Right atrium auricular region (tissue), 2 donors: ENCODE measurements at regions not wholly inside any gene's neighbourhood (a gene's known extent, or its start where the extent isn't known, plus 50 kb on each side); places are given as distances from the start of the nearest gene placed in this dataset.

Source experiments
- DNase-seq: peaks from one replicate; pipeline ENCODE4 v3.0.0-alpha.2; 2019; ENCODE audit warnings: low spot score
- H3K27ac ChIP-seq, 2 donors: fragments of 200-600 bp; sonication (generic); 1 replicate in 1 of 2; 2 replicates in 1 of 2; pipeline ENCODE4 v1.5.1; 2016 to 2019
- H3K27me3 ChIP-seq, 2 donors: fragments of 200-600 bp; sonication (generic); one replicate each; pipeline versions ENCODE4 v1.5.1 to v1.6.0; 2017 to 2019
- H3K36me3 ChIP-seq: fragments of 200-600 bp; sonication (generic); one replicate; pipeline ENCODE4 v1.5.1; 2016
- H3K4me1 ChIP-seq, 2 donors: fragments of 200-600 bp; sonication (generic); one replicate each; pipeline versions ENCODE4 v1.5.1 to v1.6.0; 2017 to 2019
- H3K4me3 ChIP-seq, 2 donors: fragments of 200-600 bp; sonication (generic); 1 replicate in 1 of 2; 2 replicates in 1 of 2; pipeline ENCODE4 v1.5.1; 2017 to 2019; ENCODE audit warnings: mild to moderate bottlenecking in 1 of 2, moderate library complexity in 1 of 2
- H3K9me3 ChIP-seq, 2 donors: fragments of 200-600 bp; sonication (generic); one replicate each; pipeline ENCODE4 v1.5.1; 2019
- TF ChIP-seq, protein P1 (sequence below), 2 donors: fragments of 200-600 bp; sonication (generic); IDR thresholded peaks; one replicate each; pipeline ENCODE4 v1.5.1; 2019; ENCODE audit warnings: antibody characterized with exemption in 2 of 2

GRCh38 chr9:90999425-91000397, 198.1 kb downstream of the SYK start:
- Histone ChIP-seq H3K36me3 (no peaks in the 10 kb centered on the region), H3K27ac (no peak overlapping the region), H3K9me3 (no peaks in the 10 kb centered on the region), H3K27me3 (no peaks in the 10 kb centered on the region), H3K4me1 (no peaks in the 10 kb centered on the region), H3K4me3 (no peak overlapping the region)
- TF ChIP-seq, protein P1, sequence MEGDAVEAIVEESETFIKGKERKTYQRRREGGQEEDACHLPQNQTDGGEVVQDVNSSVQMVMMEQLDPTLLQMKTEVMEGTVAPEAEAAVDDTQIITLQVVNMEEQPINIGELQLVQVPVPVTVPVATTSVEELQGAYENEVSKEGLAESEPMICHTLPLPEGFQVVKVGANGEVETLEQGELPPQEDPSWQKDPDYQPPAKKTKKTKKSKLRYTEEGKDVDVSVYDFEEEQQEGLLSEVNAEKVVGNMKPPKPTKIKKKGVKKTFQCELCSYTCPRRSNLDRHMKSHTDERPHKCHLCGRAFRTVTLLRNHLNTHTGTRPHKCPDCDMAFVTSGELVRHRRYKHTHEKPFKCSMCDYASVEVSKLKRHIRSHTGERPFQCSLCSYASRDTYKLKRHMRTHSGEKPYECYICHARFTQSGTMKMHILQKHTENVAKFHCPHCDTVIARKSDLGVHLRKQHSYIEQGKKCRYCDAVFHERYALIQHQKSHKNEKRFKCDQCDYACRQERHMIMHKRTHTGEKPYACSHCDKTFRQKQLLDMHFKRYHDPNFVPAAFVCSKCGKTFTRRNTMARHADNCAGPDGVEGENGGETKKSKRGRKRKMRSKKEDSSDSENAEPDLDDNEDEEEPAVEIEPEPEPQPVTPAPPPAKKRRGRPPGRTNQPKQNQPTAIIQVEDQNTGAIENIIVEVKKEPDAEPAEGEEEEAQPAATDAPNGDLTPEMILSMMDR (IDR thresholded peaks at IDR 0.05) = no peak
- DNase-seq = no peak

DNA sequence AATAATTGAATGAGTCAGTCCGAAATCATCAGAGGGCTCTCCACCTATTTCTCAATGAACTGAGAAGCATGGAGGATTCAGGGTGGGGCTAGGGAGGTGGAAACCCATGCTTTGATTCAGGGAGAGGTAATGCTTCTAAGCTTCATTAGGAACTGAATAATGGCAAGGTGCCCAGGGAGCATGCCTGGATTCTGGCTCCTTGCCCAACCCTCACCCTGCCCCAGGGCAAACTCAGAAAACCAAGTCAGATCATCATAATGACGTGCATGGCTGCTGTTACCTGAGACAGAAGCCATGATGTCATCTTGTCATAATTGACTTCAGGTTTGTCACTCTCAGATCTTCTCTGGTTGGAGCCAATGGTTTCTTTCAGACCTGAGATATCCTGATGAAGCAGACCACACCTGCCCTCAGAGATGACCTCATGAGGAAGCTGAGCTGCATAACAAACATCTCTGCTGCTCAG, 199.6 kb downstream of the SYK start:
- TF ChIP-seq, protein P1 (IDR thresholded peaks at IDR 0.05) = no peak
- DNase-seq = no peak

GRCh38 chr9:91004484-91004883, 202.9 kb downstream of the SYK start:
- Histone ChIP-seq H3K9me3 (no peaks in the 10 kb centered on the region), H3K27me3 (no peaks in the 10 kb centered on the region), H3K36me3 (no peaks in the 10 kb centered on the region), H3K4me3 (no peak overlapping the region), H3K27ac (no peak overlapping the region), H3K4me1 (no peaks in the 10 kb centered on the region)
- TF ChIP-seq, protein P1 (IDR thresholded peaks at IDR 0.05) = no peak
- DNase-seq = no peak

More for the DNA sequence above, 199.6 kb downstream of the SYK start:
- Histone ChIP-seq H3K9me3 (no peaks in the 10 kb centered on the region), H3K4me3 (no peak overlapping the region), H3K4me1 (no peaks in the 10 kb centered on the region), H3K36me3 (no peaks in the 10 kb centered on the region), H3K27me3 (no peaks in the 10 kb centered on the region), H3K27ac (no peak overlapping the region)

GRCh38 chr9:91004992-91005391, 203.4 kb downstream of the SYK start:
- no peaks in the 10 kb centered on the region for H3K9me3 ChIP-seq
- no peak for DNase-seq
- no peaks in the 10 kb centered on the region for H3K27me3 ChIP-seq
- H3K36me3 ChIP-seq = no peaks in the 10 kb centered on the region
- H3K4me3 ChIP-seq = no peak overlapping the region
- H3K4me1 ChIP-seq = no peaks in the 10 kb centered on the region
- H3K27ac ChIP-seq = no peak overlapping the region
- TF ChIP-seq, protein P1 (IDR thresholded peaks at IDR 0.05) = no peak

DNA sequence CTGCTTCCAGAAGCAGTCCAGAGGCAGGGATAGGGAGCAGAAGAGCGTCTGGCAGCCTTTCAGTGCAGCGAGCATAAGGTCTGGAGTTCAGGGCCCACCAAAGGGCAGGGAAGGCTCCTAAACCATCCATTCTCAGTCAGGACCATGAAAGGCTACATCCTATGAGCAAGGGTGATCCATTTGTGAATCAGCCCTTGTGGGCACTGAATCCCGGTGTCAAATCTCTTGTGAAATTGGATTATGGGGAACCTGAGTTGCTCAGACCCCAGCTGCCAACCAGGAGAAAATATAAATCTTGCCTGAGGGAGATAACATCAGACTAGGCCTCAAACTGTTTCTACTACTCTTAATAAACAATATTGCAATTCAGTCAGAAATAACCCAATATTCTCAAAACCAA, 204.4 kb downstream of the SYK start:
- H3K4me1 ChIP-seq = no peaks in the 10 kb centered on the region
- no peak overlapping the region for H3K4me3 ChIP-seq
- no peaks in the 10 kb centered on the region for H3K36me3 ChIP-seq
- no peaks in the 10 kb centered on the region for H3K9me3 ChIP-seq
- no peaks in the 10 kb centered on the region for H3K27me3 ChIP-seq
- H3K27ac ChIP-seq = no peak overlapping the region
- DNase-seq = no peak
- TF ChIP-seq, protein P1 (IDR thresholded peaks at IDR 0.05) = no peak
